ENCODE measurements at regions not wholly inside any gene's neighbourhood (a gene's known extent, or its start where the extent isn't known, plus 50 kb on each side); places are given as distances from the start of the nearest gene placed in this dataset.

DNA sequence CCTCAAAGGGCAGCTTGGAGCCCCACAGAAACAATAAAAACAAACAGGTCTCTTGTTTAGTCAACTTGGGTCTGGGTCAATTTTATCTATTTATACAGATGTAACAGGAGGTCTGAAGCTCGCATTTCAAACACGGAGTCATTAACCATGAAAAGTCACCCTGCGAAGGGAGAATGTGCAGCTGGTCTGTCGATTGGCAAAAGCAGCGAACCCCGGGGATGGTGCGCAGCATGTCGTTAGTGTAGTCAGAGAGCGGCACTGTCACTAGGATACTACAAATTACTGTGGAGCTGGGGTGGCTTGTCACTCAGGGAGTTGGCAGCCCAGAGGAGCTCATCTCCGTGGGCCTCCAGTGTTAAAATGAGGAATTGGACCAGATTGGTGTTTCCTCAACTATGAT is 190.4 kb upstream of the ARG1 start:
- no peak for DNase-seq (ENCODE audit: low read depth in 4 of 4, low spot score in 1 of 4)

DNA sequence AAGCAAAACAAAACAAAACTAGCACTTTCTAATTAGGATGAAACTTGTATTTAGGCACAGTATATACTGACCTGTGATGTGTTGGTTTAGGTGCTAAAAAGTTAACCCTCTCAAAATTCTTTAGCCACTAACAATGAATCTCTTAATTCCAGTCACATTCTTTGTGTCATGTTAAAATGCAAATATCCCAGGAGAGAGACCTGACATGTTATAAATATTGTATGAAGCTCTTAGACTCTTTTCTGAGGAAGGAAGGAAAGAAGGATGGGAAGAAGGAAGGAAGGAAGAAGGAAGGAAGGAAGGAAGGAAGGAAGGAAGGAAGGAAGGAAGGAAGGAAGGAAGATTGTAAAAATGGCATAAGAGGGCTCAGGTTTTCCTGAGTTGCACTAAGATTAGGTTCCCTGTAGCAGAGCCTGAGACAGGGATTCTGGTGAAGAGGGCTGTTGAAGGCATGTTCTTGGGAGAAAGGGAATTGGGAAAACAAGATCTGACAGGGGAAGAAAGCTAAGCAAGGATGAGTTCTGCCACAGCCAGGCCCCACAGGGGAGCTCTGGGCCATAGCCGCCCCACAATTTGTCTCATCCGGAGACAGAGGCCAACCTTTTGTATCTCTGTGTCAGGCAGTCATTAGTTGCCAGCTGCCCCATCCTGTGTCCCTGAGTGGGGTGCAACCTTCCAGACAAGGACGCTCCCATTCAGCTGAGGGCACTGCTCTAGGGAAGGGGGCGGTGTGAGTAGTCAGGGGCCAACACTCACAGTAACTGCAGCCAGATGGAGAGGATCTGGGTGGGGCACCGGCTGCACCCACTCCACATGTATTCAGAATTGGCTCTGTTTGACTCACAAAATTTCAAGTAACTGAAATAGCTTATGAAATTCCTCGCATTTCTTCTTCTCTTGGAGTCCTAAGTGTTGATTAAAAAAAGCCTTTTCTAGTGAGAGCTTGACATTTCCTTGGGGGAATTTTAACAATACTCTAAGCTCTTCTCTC is 189.3 kb upstream of the ARG1 start:
- no peak for DNase-seq (ENCODE audit: low read depth in 4 of 4, low spot score in 1 of 4)

DNA sequence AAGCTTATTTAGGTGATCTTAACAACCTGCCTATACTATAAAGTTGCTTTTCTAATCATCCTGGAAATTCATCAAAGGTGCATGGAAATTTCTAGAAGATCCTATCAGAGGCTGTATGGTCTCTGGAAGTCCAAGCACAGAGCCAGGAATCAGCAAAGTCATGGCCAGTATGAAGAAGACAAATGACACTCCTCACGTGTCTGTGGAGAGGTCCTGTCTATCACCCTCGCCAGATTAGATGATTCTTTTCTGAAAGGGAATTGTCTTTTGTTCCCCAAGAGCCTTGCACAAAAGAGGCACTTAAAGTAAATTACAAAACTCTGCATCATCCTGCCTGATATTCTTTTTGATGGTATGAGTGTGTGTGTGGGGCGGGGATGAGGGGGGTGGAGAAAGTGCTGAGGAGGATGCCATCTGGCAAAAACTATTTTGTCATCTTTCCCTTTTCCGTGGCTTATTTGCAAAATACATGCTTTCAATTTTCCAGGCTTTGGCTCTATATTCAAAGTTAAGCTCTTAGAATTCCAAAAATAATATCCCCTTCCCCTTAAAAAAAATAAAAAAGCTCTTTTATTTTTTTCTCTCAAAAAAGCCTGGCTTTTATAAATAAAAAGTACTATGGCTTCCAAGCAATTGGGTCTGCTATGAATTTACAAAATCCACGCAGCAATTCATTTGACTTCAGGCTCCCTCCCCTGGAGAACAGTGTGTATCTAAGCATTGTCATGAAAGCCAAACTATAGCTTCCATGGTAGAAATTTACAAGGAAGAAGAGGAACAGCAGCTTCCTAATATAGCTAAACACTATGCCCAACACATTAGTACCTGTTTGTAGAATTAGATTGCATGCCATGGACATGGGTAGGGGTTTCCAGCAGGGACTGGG is 185.2 kb upstream of the ARG1 start:
- DNase-seq (ENCODE audit: low read depth in 4 of 4, low spot score in 1 of 4): no peak

DNA sequence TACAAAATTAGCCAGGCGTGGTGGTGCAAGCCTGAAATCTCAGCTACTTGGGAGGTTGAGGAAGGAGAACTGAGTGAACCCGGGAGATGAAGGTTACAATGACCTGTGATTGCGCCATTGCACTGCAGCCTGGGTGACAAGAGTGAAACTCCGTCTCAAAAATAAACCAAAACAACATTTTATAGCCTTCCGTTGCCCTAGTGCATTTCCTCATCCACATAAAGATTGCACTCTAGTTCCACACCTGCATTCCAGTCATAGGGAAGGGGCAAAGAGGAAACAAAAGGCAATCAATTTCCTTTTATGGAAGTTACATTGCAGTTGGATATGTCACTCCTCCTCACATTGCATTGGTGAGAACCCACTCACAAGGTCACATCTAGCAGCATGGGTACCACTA is 182.7 kb upstream of the ARG1 start:
- DNase-seq (ENCODE audit: low read depth in 4 of 4, low spot score in 1 of 4): no peak

DNA sequence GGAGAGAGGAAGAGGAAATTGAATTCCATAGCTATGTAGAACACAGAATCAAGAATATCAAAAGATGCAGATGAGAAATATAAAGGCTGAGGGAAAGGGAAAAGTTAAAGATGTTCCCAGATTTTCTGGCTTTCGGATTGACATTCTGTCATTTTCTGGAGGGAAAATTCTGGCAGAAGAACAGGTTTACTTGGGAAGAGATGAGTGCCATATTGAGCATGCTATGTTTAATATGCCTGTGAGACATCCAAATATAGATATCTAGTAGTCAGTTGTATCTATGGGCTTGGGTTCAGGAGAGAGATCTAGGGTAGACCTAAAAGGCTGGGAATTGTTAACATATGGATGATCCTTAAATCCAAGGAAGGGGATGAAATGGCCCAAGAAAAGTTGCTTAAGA is 181.9 kb upstream of the ARG1 start:
- no peak for DNase-seq (ENCODE audit: low read depth in 4 of 4, low spot score in 1 of 4)

DNA sequence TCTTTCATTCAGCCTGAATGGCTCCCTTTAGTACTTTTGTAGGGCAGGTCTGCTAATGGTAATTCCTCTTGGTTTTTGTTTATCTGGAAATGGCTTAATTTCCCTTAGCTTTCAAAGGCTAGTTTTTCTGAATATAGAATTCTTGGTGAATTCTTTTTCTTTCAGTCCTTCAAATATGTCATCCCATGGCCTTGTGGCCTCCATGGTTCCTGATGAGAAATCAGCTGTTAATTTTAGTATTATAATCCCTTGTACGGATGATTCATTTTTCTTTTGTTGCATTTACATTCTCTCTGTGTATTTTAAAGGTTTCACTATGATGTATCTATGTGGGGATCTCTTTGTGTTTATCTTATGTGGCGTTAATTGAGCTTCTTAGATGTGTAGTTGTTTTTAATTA is 179.6 kb upstream of the ARG1 start:
- no peak for DNase-seq (ENCODE audit: low read depth in 4 of 4, low spot score in 1 of 4)

DNA sequence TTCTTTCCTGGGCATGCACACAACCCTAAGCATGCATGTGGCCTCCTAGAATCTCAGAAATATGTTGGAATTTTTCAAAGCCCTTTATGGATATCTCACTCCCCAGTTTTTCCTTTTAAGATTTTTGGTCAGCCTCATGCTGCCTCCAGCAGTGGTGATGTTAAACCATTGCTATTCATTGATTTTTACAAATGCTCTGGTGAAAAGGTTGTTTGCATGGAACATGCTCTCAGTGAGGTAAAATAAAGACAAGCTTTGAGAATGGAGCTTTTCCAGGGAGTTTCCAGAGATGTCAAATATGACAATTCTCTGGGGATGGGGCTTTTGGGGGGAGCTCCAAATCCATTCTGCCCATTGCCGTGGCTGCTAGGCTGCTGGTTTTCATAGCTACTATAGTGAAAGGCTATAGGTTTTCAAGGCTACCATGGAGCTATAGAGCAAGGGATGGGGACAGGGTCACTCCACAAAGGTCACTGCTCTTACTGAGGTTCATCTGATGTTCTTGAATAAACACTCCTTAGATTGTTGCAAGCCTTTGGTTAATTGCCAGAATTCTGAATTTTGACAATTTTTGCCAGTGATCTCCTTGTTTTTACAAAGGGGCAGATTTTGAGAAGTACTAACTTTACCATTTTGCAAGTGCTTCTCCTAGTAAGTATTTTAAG is 178.1 kb upstream of the ARG1 start:
- no peak for DNase-seq (ENCODE audit: low read depth in 4 of 4, low spot score in 1 of 4)

DNA sequence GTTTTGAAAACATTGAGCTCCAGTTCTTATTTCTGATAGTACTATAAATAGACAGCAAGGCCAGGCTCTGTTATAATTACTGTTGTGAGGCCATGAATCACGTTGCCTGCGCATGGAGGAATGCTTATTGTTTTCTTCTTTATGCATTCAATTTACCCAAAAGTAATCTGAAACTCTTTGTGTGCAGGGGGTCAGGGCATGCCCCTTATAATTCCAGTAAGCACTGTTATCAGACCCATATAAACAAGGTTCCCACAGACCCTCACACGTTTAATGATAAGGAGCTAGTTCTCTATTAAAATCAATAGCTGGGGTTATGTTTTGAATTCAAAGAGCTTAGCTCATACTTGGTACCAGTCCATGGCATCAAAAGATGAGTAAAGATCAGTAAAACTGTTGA is 174.8 kb upstream of the ARG1 start:
- no peak for DNase-seq (ENCODE audit: low read depth in 4 of 4, low spot score in 1 of 4)

DNA sequence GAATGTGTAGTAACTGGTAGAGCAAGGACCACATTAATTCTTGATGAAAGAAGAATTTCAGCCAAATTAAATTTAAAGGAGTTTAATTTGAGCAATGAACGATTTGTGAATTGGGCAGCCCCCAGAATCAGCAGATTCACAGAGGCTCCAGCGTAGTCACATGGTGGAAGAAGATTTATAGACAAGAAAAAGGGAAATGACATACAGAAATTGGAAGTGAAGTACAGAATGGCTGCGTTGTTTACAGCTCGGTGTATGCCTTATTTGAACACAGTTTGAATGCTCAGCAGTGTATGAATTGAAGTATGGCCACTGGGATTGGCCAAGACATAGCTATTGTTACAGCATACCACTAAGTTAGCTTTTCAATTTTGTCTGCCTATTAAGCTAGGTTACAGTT is 173.6 kb upstream of the ARG1 start:
- no peak for DNase-seq (ENCODE audit: low read depth in 4 of 4, low spot score in 1 of 4)

DNA sequence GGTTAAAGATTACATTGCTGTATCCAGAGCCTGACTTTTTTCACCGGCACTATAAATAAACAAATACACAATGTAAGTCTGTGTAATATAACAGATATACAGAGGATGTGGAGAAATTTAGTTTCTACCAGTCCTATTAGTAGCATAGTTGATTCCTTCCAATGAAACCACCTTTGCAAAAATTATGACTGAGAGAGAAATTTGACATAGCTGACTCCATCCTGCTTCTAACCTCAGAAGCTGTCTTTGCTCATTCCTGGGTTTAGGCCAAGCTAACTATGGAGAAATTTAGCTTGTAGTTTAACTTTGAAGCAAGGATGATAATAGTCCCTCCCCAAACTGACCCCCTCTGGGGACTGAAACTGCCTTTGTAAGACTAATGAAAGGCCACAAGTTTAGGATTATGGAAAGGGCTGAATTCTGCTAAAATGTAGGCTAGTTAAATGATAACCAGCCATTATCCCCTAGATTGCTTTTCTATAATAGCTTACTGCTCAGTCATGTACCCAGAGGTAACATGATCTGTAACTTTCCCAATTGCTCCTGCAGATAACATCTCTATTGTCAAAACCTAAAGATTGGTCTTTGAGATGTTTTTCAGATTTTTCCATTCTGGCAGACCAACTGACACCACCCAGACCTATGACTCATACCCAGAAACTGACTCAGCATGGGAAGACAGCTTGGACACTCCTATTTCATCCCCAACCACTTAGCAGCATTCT is 172.8 kb upstream of the ARG1 start:
- DNase-seq (ENCODE audit: low read depth in 4 of 4, low spot score in 1 of 4): no peak

DNA sequence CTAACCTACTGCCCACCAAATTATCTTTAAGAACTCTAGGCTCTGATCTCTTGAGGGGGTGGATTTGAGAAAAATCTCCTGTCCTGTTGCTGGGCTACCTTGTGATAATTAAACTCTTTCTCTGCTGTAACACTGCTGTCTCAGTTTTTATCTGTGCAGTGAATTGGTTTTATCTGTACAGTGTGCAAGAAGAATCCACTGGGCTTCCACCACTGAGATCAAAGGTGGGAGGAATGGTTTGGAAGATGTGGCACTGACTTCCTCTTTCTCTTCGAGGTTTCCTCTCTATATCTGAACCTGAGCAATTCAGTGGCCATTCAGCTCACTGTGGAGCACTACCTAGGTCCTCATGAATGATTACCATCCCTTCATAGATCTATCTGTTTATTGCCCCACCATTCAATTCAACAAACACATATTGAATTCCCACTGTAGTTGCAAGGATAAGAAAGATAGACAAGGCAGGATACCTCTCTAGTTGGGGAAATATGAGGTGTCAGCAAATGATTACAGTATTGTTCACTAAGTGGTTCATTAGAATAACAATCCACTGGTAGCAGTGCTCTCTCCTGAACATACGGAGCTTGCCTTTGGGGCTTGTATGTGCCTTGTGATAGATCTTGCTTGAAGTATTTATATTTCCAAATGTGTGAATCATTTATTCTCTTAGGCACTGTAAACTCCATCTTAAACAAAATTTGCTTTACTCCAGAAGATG is 172.1 kb upstream of the ARG1 start:
- DNase-seq (ENCODE audit: low read depth in 4 of 4, low spot score in 1 of 4): no peak

DNA sequence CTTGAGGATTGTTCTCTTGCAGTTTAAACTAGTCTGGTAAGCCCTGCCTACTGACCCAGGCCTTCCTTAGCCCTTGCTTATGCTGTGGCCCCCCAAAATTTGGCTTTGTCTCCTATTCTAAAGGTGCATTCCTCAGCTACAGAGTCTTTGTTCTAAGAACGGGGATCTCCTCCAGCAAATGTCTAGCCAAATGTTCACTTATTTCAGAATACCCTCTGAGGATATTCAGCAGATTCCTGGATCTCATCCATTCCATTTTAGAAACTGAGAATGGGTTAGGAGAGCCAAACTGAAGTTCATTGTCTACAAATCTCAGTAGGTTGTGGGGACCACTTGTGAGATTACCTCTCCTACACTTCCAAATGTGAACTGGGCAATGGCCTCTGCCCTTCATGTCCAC is 164.2 kb upstream of the ARG1 start:
- DNase-seq (ENCODE audit: low read depth in 4 of 4, low spot score in 1 of 4): no peak

DNA sequence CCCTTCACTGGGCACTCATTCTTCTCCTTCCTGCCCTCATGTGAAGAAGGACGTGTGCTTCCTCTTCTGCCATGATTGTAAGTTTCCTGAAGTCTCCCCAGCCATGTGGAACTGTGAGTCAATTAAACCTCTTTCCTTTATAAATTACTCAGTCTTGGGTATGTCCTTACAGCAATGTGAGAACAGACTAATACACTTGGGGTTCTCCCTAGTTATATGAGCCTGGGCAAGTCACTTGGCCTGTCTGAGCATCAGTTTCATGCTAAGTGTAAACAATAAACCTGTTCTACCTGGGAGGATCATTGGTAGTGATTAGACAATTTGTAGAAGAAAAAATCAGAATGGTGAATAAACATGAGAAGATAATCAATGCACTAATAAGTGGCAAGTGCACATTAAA is 162.2 kb upstream of the ARG1 start:
- no peak for DNase-seq (ENCODE audit: low read depth in 4 of 4, low spot score in 1 of 4)

DNA sequence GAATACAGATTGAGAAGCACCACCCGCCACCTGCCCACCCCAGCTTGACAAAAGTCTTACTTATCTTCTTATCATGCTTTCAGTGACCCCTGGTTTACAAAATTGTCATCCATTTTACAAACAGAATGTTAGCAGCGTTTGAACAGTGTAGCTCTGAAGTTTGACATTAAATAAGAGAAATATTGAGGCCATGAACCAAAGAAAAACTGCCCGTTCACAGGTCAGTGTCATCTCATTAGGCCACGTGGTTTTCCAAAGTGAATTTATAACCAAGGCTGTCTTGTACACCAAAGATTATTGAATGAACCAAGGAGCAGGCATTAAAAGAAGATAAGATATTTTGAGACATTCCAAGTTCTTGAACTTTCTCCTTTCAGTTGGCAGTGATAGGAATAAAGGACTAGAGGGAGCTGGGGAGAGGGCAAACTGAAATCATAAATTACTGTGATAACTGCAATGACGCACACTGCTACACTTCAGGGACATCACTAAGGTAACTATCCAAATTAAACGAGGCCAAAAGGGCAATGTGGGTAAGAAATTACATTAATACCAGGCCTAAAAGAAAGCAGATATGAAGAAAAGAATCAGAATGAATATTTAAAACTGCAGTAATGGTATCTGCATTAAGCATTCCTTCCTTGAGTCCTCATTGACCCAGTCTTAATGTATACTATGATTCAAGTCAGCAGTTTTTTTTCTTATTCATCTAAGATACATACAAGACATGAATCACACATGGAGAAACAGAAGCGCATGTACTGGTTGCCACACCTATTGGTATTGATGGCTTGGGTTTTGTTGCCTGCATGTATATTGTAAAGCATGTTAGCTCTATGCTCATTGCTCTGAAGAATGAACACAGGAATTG is 159.8 kb upstream of the ARG1 start:
- no peak for DNase-seq (ENCODE audit: low read depth in 4 of 4, low spot score in 1 of 4)

DNA sequence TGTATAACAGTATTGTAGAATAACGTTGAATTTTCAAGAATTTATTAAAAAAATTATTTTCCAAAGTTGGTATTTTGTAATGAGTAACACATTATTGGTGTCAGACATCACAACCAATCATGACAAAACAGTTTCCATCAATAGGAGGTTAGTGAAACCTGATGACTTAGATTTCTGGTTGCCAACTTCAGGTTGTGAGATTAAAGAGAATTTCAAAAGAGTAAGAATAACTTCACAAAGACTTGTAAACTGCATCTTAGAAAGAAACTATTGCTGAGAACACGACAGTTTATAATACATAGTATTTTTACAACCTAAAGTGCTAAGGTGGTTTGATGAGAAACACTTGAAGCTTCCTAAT is 159.2 kb upstream of the ARG1 start:
- DNase-seq (ENCODE audit: low read depth in 4 of 4, low spot score in 1 of 4): no peak

DNA sequence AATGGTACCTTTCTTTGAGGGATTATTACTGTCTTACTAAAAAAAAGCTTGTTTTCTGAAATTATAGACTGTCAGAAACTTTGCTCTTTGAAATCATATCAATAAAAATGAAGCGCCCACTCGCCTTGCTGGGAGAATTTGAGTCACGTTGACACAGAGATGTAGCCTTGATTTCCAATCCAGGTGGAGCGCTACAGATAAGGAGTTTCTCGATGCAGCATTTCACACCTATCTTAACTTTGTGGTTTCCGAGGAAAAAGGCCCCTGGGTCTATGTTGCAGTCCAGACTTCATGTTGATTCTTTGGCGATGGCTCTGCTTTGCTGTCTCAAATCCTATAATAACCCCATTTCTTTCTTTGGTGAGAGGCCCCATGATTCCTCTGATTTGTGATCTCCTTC is 158.1 kb upstream of the ARG1 start:
- DNase-seq (ENCODE audit: low read depth in 4 of 4, low spot score in 1 of 4): no peak

DNA sequence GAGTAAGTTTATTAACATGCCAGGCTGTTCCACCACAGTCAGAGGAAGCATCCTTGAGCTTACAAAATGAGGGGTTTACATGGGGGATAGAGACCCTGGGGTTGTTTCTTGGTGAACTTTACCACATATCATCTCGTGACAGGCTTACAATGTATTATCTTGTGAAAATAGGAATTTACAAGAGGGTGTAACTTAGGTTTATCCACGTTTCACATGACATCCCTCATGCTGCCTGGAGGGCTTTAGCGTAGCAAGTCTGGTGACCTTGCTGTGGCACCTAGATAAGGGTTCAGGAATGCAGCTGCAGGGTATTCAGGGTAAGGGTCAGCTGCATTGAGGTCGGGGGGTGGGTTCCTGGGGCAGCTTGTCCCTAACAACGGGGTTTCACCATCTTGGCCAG is 154.6 kb upstream of the ARG1 start:
- no peak for DNase-seq (ENCODE audit: low read depth in 4 of 4, low spot score in 1 of 4)

DNA sequence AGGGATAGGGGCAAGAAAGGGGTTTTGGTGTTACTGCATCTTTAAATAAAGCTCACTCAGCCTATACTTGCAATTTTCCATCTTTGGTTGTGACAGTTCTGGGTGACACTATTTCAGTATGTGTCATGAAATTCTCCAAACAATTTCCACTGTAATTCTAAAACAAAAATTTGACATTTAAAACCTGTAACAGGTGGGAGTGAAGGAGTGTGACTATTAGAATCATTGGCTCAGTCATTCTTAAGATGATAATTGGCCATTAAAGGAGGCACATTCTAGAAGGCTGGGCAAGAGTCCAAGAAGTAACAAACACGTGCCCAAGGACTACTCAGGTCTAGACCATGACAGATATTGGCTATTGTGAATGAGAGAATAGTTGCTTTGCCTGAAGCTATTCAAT is 153.3 kb upstream of the ARG1 start:
- DNase-seq (ENCODE audit: low read depth in 4 of 4, low spot score in 1 of 4): no peak

DNA sequence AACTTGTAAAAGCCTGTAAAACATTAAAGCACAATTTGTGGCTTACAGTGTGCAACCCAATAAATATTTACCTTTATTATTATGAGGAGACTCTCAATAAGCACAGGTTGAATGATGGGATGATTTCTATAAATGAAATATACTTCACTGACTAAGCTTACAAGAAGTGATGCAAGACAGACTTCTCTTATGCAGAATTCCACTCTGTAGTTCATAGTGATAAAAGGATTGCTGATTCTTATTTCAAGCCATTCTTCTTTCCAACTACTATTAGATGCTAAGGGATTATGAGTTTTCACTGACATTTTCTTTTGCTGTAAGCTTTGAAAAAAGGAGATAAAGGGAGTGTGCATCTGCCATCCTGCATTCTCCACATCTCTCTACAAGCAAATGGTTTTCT is 149.0 kb upstream of the ARG1 start:
- no peak for DNase-seq (ENCODE audit: low read depth in 4 of 4, low spot score in 1 of 4)
